GM12878 (cell line): ENCODE measurements at regions not wholly inside any gene's neighbourhood (a gene's known extent, or its start where the extent isn't known, plus 50 kb on each side); places are given as distances from the start of the nearest gene placed in this dataset.

Experiments
- ATAC-seq: fragments of 200-7000 bp; cut with Tn5 transposase; 3 replicates; pipeline ENCODE4 v1.9.1; 2020; ENCODE audit warnings: mild to moderate bottlenecking, moderate library complexity
- BruUV-seq: library from RNA; stranded (reverse); fragments of 400-500 nt; replicated peaks from 2 replicates; lab custom pipeline; 2021; lab: Mats Ljungman, UMichigan
- CTCF ChIA-PET: fragments of 300-600 bp; sonication (Branson Sonifier 250); formaldehyde crosslinking; extraction: SDS; loops from one replicate; lab custom pipeline; 2021; ENCODE audit warnings: inconsistent platforms; lab: Yijun Ruan, JAX
- POLR2A ChIA-PET: fragments of 350-600 bp; formaldehyde crosslinking; extraction: SDS; loops from one replicate; lab custom pipeline; 2021; ENCODE audit warnings: inconsistent platforms; lab: Charles Lee
- RAD21 ChIA-PET: fragments of 300-600 bp; sonication (Branson Sonifier 250); formaldehyde crosslinking; loops from one replicate; lab custom pipeline; 2023; ENCODE audit warnings: antibody characterized with exemption; ENCODE audit not compliant: unreplicated experiment; lab: Charles Lee
- SMC1A ChIA-PET: fragments of 300-600 bp; sonication (Branson Sonifier 250); formaldehyde crosslinking; loops from one replicate; lab custom pipeline; 2023; ENCODE audit not compliant: unreplicated experiment, uncharacterized antibody; lab: Charles Lee
- DNase-seq: peaks from one replicate; pipeline ENCODE4 v3.0.0-alpha.2; 2011; ENCODE audit warnings: low read depth, low spot score
- FAIRE-seq: peaks from 3 replicates; lab custom pipeline; 2011; peaks lifted over from hg19 to GRCh38; lab: Jason Lieb, UNC
- H2AFZ ChIP-seq: 2 replicates; pipeline ENCODE4 v1.6.0; 2011; ENCODE audit warnings: low read depth, low read length, control low read depth; ENCODE audit not compliant: control insufficient read depth
- H3K27ac ChIP-seq: 2 replicates; pipeline ENCODE4 v1.5.1; 2011; ENCODE audit warnings: control low read depth; ENCODE audit not compliant: control insufficient read depth, insufficient read depth
- H3K27me3 ChIP-seq, 2 experiments: replicated peaks in 1 of 2; 2 replicates each; pipeline versions ENCODE4 v1.6.0 to v1.6.1; 2011; ENCODE audit warnings: low read length in 1 of 2; ENCODE audit not compliant: control insufficient read depth in 2 of 2, insufficient read depth in 2 of 2
- H3K36me3 ChIP-seq, 2 experiments: 2 replicates each; pipeline ENCODE4 v1.5.1; 2011; ENCODE audit warnings: low read length in 1 of 2; ENCODE audit not compliant: control insufficient read depth in 2 of 2, insufficient read depth in 2 of 2
- H3K4me1 ChIP-seq: 2 replicates; pipeline ENCODE4 v1.6.1; 2011; ENCODE audit warnings: mild to moderate bottlenecking, low read length, moderate library complexity, mixed read lengths; ENCODE audit not compliant: control insufficient read depth, insufficient read depth
- H3K4me2 ChIP-seq: 2 replicates; pipeline ENCODE4 v1.6.0; 2011; ENCODE audit warnings: control low read depth; ENCODE audit not compliant: control insufficient read depth, insufficient read depth
- H3K4me3 ChIP-seq: fragments of 200-600 bp; sonication (generic); 2 replicates; pipeline ENCODE4 v1.5.1; 2016
- H3K79me2 ChIP-seq: 2 replicates; pipeline ENCODE4 v1.6.0; 2011; ENCODE audit warnings: low read length; ENCODE audit not compliant: control insufficient read depth, insufficient read depth
- H3K9ac ChIP-seq: 2 replicates; pipeline ENCODE4 v1.8.0; 2011; ENCODE audit warnings: low read length, control low read depth, mixed read lengths; ENCODE audit not compliant: control insufficient read depth, insufficient read depth
- H3K9me3 ChIP-seq: replicated peaks from 3 replicates; pipeline ENCODE4 v1.5.1; 2011; ENCODE audit warnings: mild to moderate bottlenecking, low read length; ENCODE audit not compliant: control insufficient read depth, insufficient read depth
- H4K20me1 ChIP-seq: 2 replicates; pipeline ENCODE4 v1.6.0; 2011; ENCODE audit not compliant: control insufficient read depth, insufficient read depth
- ASH2L ChIP-seq: fragments of 300-600, 200-600 bp; sonication (generic); IDR thresholded peaks from 2 replicates; pipeline ENCODE4 v1.6.1; 2017; ENCODE audit warnings: low read depth, mild to moderate bottlenecking, borderline replicate concordance
- BMI1 ChIP-seq: fragments of 450-650 bp; IDR thresholded peaks from 2 replicates; pipeline ENCODE4 v1.6.1; 2016; ENCODE audit warnings: mild to moderate bottlenecking, moderate library complexity, borderline replicate concordance
- HDAC2 ChIP-seq: fragments of 200-600 bp; sonication (generic); IDR thresholded peaks from 2 replicates; pipeline ENCODE4 v1.6.1; 2017
- IKZF2 ChIP-seq, 2 experiments: fragments of 450-650 bp; IDR thresholded peaks; 2 replicates each; pipeline ENCODE4 v1.6.1; 2017; ENCODE audit warnings: mild to moderate bottlenecking in 2 of 2, moderate library complexity in 2 of 2
- KDM1A ChIP-seq: fragments of 200-600 bp; sonication (generic); IDR thresholded peaks from 2 replicates; pipeline ENCODE4 v1.6.1; 2016; ENCODE audit warnings: borderline replicate concordance
- MEF2A ChIP-seq: IDR thresholded peaks from 2 replicates; pipeline ENCODE4 v1.6.1; 2011; ENCODE audit warnings: low read depth, mild to moderate bottlenecking, low read length, moderate library complexity; ENCODE audit not compliant: insufficient read depth
- NR2C1 ChIP-seq: fragments of 450-650 bp; IDR thresholded peaks from 2 replicates; pipeline ENCODE4 v1.6.1; 2017; ENCODE audit warnings: antibody characterized with exemption, mild to moderate bottlenecking, moderate library complexity
- NR2F1 ChIP-seq: fragments of 450-650 bp; conservative IDR thresholded peaks from 2 replicates; pipeline ENCODE4 v1.6.1; 2017; ENCODE audit warnings: mild to moderate bottlenecking
- SMARCA5 ChIP-seq: fragments of 450-650 bp; IDR thresholded peaks from 2 replicates; pipeline ENCODE4 v1.6.1; 2017; ENCODE audit warnings: mild to moderate bottlenecking
- SRF ChIP-seq, 2 experiments: IDR thresholded peaks; 2 replicates each; pipeline ENCODE4 v1.6.1; 2011; ENCODE audit warnings: low read depth in 2 of 2, low read length in 2 of 2, mild to moderate bottlenecking in 1 of 2, moderate library complexity in 1 of 2
- STAT3 ChIP-seq: IDR thresholded peaks from 2 replicates; pipeline ENCODE4 v1.6.1; 2011; ENCODE audit warnings: low read depth, low read length, improper control_type of control experiment
- TARDBP ChIP-seq: IDR thresholded peaks from 2 replicates; pipeline ENCODE4 v1.6.1; 2016; ENCODE audit warnings: borderline replicate concordance
- ZNF217 ChIP-seq: fragments of 450-650 bp; IDR thresholded peaks from 2 replicates; pipeline ENCODE4 v1.6.1; 2017; ENCODE audit warnings: antibody characterized with exemption, mild to moderate bottlenecking
- ZNF274 ChIP-seq: IDR thresholded peaks from one replicate; pipeline ENCODE4 v1.8.0; 2011; ENCODE audit not compliant: insufficient read length, insufficient read depth
- ZNF687 ChIP-seq: fragments of 450-650 bp; IDR thresholded peaks from 2 replicates; pipeline ENCODE4 v1.6.1; 2017; ENCODE audit warnings: mild to moderate bottlenecking, moderate library complexity
- WGBS: methylation state at CpG from one replicate; pipeline ENCODE4 v1.1.6; 2016; ENCODE audit warnings: low lambda C conversion rate; ENCODE audit not compliant: insufficient replicate concordance, insufficient coverage; ENCODE audit errors: missing lambda C conversion rate; 5-methylcytosine and 5-hydroxymethylcytosine counted together
- in situ Hi-C: fragments of 300-500 bp; cut with MboI; formaldehyde crosslinking; loops from 9 replicates; pipeline ENCODE4 v1.14.3; 2018; ENCODE audit warnings: mixed read lengths
- intact Hi-C: fragments of 100-400 bp; cut with micrococcal nuclease; formaldehyde crosslinking; loops from one replicate; pipeline ENCODE4 v1.14.2; 2022; ENCODE audit not compliant: unreplicated experiment

DNA sequence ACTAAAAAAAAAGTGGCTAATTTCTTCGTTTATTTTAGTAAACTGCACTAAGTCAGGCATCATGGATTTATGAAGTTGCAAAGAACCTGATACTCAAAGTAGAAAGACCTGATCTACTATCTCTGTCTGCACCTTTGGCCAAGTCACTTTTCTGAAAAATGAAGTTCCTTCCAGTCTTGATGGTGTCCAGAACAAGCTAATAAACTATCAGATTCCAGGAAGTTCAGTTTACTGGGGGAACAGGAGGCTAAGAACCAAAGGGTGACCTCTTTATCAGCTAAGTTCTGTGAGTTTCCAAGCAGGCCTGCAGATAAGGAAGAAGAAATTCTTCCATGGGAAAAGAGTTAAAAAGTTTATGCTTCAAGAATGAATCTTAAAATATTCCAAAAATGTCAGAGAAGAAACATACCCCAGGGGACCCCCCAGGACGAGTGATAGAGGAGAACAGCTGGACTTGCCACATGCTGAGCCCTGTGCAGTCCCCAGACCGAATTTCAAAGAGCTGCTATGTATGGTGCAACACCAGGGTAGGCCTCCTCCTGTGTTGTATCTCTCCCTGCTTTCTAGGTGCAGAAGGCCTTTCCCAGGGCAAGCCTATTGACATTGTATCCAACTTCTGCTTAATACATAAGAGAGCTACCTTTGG is 72.8 kb upstream of the FGGY start:
- no peak for TF ChIP-seq HDAC2
- no peak for TF ChIP-seq BMI1
- no peak for TF ChIP-seq KDM1A
- no peak for TF ChIP-seq NR2C1
- no peak for TF ChIP-seq NR2F1
- TF ChIP-seq ASH2L, result no peak
- TF ChIP-seq MEF2A, result no peak
- no peak for TF ChIP-seq SRF (IDR thresholded peaks at IDR 0.05; ENCODE audit: low read depth in 2 of 2, low read length in 2 of 2)
- TF ChIP-seq STAT3, result no peak
- TF ChIP-seq SMARCA5, result no peak
- no peak for TF ChIP-seq ZNF687
- no peak for TF ChIP-seq TARDBP
- no peak for TF ChIP-seq ZNF217
- TF ChIP-seq IKZF2 (IDR thresholded peaks at IDR 0.05), result no peak
- no peak for TF ChIP-seq ZNF274
- TF ChIP-seq, all 136 proteins: peak for 0
- WGBS, result 0% methylated on average over 3 of the region's 3 CpGs

More for the DNA sequence above, 72.8 kb upstream of the FGGY start:
- no peaks in the 10 kb centered on the region for H3K27me3 ChIP-seq
- DNase-seq, result no peak
- FAIRE-seq, result no peak
- H3K27ac ChIP-seq, result no peak overlapping the region
- no peak overlapping the region for H2AFZ ChIP-seq
- no peak overlapping the region for H3K4me3 ChIP-seq
- ChIA-PET CTCF (interaction anchor here (0.8 to 2.7 kb wide), 4 partner anchors 50 to 474 kb away, joined by 3 to 14 read pairs (median 4); no protein-coding TSS in a partner anchor), SMC1A (interaction anchor here (0.8 to 2.1 kb wide), 8 partner anchors 11 to 475 kb away, joined by 3 to 11 read pairs (median 4); no protein-coding TSS in a partner anchor), RAD21 (interaction anchor here (1.2 to 3.1 kb wide), 3 partner anchors 8 to 474 kb away, joined by 3 to 13 read pairs (median 4); partner anchors contain the start of gene JUN), POLR2A (no interaction called here)
- H3K4me2 ChIP-seq, result no peak overlapping the region
- H4K20me1 ChIP-seq, result no peaks in the 10 kb centered on the region
- intact Hi-C loops (no loop called here), in situ Hi-C loops (no loop called here)
- H3K4me1 ChIP-seq, result no peaks in the 10 kb centered on the region
- no peak overlapping the region for H3K9ac ChIP-seq
- H3K79me2 ChIP-seq, result no peaks in the 10 kb centered on the region
- ATAC-seq, result no peak
- no peaks in the 10 kb centered on the region for H3K36me3 ChIP-seq
- no TSS peak for BruUV-seq
- no peaks in the 10 kb centered on the region for H3K9me3 ChIP-seq
